ENCODE measurements at regions not wholly inside any gene's neighbourhood (a gene's known extent, or its start where the extent isn't known, plus 50 kb on each side); places are given as distances from the start of the nearest gene placed in this dataset.

- H3K4me2 ChIP-seq (ENCODE audit: low read length) = no peak overlapping the region
- H3K36me3 ChIP-seq (ENCODE audit: insufficient read depth, low read length) = no peaks in the 10 kb centered on the region
- H3K4me3 ChIP-seq (ENCODE audit: low read depth, low read length, poor library complexity, severe bottlenecking) = no peak overlapping the region
- no peak overlapping the region for H3K9ac ChIP-seq (ENCODE audit: low read length)
- no peak overlapping the region for H3K27ac ChIP-seq (ENCODE audit: low read depth, low read length, poor library complexity, severe bottlenecking)
- no peaks in the 10 kb centered on the region for H3K79me2 ChIP-seq (ENCODE audit: insufficient read depth, low read length)
- H2AFZ ChIP-seq (ENCODE audit: low read length) = no peak overlapping the region
- no peaks in the 10 kb centered on the region for H3K4me1 ChIP-seq (ENCODE audit: insufficient read depth, low read length, severe bottlenecking)
- no peak for TF ChIP-seq EZH2 (IDR thresholded peaks at IDR 0.05; ENCODE audit: borderline replicate concordance, low read length)
- TF ChIP-seq, protein P1, sequence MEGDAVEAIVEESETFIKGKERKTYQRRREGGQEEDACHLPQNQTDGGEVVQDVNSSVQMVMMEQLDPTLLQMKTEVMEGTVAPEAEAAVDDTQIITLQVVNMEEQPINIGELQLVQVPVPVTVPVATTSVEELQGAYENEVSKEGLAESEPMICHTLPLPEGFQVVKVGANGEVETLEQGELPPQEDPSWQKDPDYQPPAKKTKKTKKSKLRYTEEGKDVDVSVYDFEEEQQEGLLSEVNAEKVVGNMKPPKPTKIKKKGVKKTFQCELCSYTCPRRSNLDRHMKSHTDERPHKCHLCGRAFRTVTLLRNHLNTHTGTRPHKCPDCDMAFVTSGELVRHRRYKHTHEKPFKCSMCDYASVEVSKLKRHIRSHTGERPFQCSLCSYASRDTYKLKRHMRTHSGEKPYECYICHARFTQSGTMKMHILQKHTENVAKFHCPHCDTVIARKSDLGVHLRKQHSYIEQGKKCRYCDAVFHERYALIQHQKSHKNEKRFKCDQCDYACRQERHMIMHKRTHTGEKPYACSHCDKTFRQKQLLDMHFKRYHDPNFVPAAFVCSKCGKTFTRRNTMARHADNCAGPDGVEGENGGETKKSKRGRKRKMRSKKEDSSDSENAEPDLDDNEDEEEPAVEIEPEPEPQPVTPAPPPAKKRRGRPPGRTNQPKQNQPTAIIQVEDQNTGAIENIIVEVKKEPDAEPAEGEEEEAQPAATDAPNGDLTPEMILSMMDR (IDR thresholded peaks at IDR 0.05; ENCODE audit: low read length) = no peak
- no peaks in the 10 kb centered on the region for H4K20me1 ChIP-seq (ENCODE audit: insufficient read depth, low read length)
- H3K9me3 ChIP-seq (ENCODE audit: low read length) = no peaks in the 10 kb centered on the region
- H3K9me2 ChIP-seq (ENCODE audit: low read depth, low read length) = no peaks in the 10 kb centered on the region
- H3K27me3 ChIP-seq (ENCODE audit: insufficient read depth, low read length) = no peaks in the 10 kb centered on the region
- no peaks in the 10 kb centered on the region for H3F3A ChIP-seq (ENCODE audit: insufficient read depth, low read length)
Observed at GRCh38 chr13:27327633-27328032, 57.0 kb downstream of the RASL11A start.

DNA sequence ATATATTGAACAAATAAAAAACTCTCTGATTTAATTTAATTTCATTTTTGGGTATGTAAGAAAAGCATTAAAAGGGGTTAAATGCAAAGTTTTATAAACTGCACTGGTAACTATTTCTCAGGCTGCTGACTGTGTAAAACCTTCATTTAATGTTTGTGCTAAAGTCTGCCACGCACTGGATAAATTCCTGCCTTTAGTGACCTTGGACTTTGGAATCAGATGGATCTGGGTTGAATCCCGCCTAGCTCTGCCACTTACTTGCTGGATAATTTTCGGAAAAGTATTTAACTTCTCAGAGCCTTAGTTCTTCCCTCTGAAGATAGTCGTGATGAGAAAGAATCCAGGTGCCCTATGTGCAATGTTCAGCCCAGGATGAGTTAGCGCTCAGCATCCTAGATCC is 58.6 kb downstream of the RASL11A start:
- Histone ChIP-seq H3K9me3 (ENCODE audit: low read length) (no peaks in the 10 kb centered on the region), H3K79me2 (ENCODE audit: insufficient read depth, low read length) (no peaks in the 10 kb centered on the region), H3K36me3 (ENCODE audit: insufficient read depth, low read length) (no peaks in the 10 kb centered on the region), H3K9ac (ENCODE audit: low read length) (no peak overlapping the region), H2AFZ (ENCODE audit: low read length) (no peak overlapping the region), H3K4me2 (ENCODE audit: low read length) (no peak overlapping the region), H3K4me1 (ENCODE audit: insufficient read depth, low read length, severe bottlenecking) (no peaks in the 10 kb centered on the region), H3K9me2 (ENCODE audit: low read depth, low read length) (no peaks in the 10 kb centered on the region), H4K20me1 (ENCODE audit: insufficient read depth, low read length) (no peaks in the 10 kb centered on the region), H3K27me3 (ENCODE audit: insufficient read depth, low read length) (no peaks in the 10 kb centered on the region), H3K4me3 (ENCODE audit: low read depth, low read length, poor library complexity, severe bottlenecking) (no peak overlapping the region), H3K27ac (ENCODE audit: low read depth, low read length, poor library complexity, severe bottlenecking) (no peak overlapping the region), H3F3A (ENCODE audit: insufficient read depth, low read length) (no peaks in the 10 kb centered on the region)
- no peak for TF ChIP-seq EZH2 (IDR thresholded peaks at IDR 0.05; ENCODE audit: borderline replicate concordance, low read length)
- TF ChIP-seq, protein P1 (IDR thresholded peaks at IDR 0.05; ENCODE audit: low read length) = no peak

DNA sequence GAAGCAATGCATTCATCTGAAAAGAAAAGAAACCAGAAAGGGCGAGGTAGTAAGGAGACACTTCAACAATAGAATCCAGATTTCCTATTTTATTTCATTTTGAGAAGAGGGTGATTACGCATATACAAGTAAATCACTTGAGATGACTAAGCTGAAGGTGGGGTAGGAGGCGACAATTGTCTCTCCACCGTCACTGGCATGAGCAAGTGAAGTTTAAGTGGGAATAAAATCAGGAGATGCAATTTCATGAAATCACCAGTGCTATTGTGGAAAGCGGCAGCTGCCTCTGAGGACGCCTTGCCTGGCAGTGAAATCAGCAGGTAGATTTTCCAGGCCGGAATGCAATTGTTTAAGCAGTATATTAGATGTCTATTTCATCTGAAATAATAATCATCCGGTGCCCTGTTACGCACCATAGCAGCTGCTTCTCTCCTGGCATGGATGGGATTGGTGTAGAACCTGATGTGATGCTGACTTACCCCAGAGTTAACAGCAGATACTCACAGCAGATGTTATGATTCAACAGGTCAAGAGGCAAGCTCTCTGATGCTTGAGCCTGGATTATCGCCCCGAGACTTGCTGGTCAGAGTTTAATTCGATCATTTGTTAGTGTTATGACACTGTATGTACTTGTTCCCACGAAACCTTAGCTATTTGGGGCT is 64.3 kb downstream of the RASL11A start:
- Histone ChIP-seq H3K36me3 (ENCODE audit: insufficient read depth, low read length) (no peaks in the 10 kb centered on the region), H3K9me3 (ENCODE audit: low read length) (no peaks in the 10 kb centered on the region), H4K20me1 (ENCODE audit: insufficient read depth, low read length) (no peaks in the 10 kb centered on the region), H2AFZ (ENCODE audit: low read length) (no peak overlapping the region), H3K4me1 (ENCODE audit: insufficient read depth, low read length, severe bottlenecking) (no peaks in the 10 kb centered on the region), H3K4me3 (ENCODE audit: low read depth, low read length, poor library complexity, severe bottlenecking) (no peak overlapping the region), H3K27ac (ENCODE audit: low read depth, low read length, poor library complexity, severe bottlenecking) (no peak overlapping the region), H3K27me3 (ENCODE audit: insufficient read depth, low read length) (no peaks in the 10 kb centered on the region), H3K4me2 (ENCODE audit: low read length) (no peak overlapping the region), H3K9me2 (ENCODE audit: low read depth, low read length) (no peaks in the 10 kb centered on the region), H3F3A (ENCODE audit: insufficient read depth, low read length) (no peaks in the 10 kb centered on the region), H3K9ac (ENCODE audit: low read length) (no peak overlapping the region), H3K79me2 (ENCODE audit: insufficient read depth, low read length) (no peaks in the 10 kb centered on the region)
- TF ChIP-seq EZH2 (IDR thresholded peaks at IDR 0.05; ENCODE audit: borderline replicate concordance, low read length) = no peak
- TF ChIP-seq, protein P1 (IDR thresholded peaks at IDR 0.05; ENCODE audit: low read length) = no peak
